Common myeloid progenitor, CD34-positive (primary cell): ENCODE measurements at regions not wholly inside any gene's neighbourhood (a gene's known extent, or its start where the extent isn't known, plus 50 kb on each side); places are given as distances from the start of the nearest gene placed in this dataset.

Experiments
- CTCF ChIA-PET: fragments of 350-600 bp; sonication (Branson Sonifier 250); formaldehyde crosslinking; loops from one replicate; lab custom pipeline; 2021; ENCODE audit warnings: antibody characterized with exemption; lab: Charles Lee
- POLR2A ChIA-PET: fragments of 350-600 bp; sonication (Branson Sonifier 250); formaldehyde crosslinking; loops from one replicate; lab custom pipeline; 2021; ENCODE audit warnings: antibody characterized with exemption; lab: Charles Lee
- DNase-seq, 3 donors: peaks; one replicate each; pipeline versions ENCODE4 v3.0.0 to v3.0.0-alpha.2; 2013
- H3K27ac ChIP-seq, 2 experiments: 1 replicate in 1 of 2; 2 replicates in 1 of 2; pipeline ENCODE4 v1.7.0; 2013; ENCODE audit warnings: inconsistent platforms in 2 of 2, low read length in 2 of 2, mild to moderate bottlenecking in 2 of 2, low read depth in 1 of 2, moderate library complexity in 1 of 2; ENCODE audit not compliant: severe bottlenecking in 2 of 2, insufficient read depth in 1 of 2, poor library complexity in 1 of 2
- H3K27me3 ChIP-seq, 5 experiments: replicated peaks in 2 of 5; 1 replicate in 3 of 5; 2 replicates in 2 of 5; pipeline versions ENCODE4 v1.6.1 to v1.7.0; 2013; ENCODE audit warnings: low read length in 4 of 5, mild to moderate bottlenecking in 2 of 5, moderate library complexity in 2 of 5, inconsistent platforms in 1 of 5; ENCODE audit not compliant: insufficient read depth in 5 of 5, control insufficient read depth in 4 of 5
- H3K36me3 ChIP-seq, 4 experiments: 1 replicate in 2 of 4; 2 replicates in 2 of 4; pipeline versions ENCODE4 v1.6.1 to v1.7.0; 2013; ENCODE audit warnings: low read length in 3 of 4, control low read depth in 1 of 4, mild to moderate bottlenecking in 1 of 4; ENCODE audit not compliant: control insufficient read depth in 4 of 4, insufficient read depth in 4 of 4
- H3K4me1 ChIP-seq, 4 experiments: 1 replicate in 3 of 4; 2 replicates in 1 of 4; pipeline versions ENCODE4 v1.6.1 to v1.7.1; 2013; ENCODE audit warnings: low read length in 3 of 4, mild to moderate bottlenecking in 3 of 4, control low read depth in 1 of 4, inconsistent platforms in 1 of 4, moderate library complexity in 1 of 4; ENCODE audit not compliant: control insufficient read depth in 4 of 4, insufficient read depth in 4 of 4; ENCODE audit errors: control extremely low read depth in 1 of 4
- H3K4me3 ChIP-seq, 7 experiments: 1 replicate in 4 of 7; 2 replicates in 3 of 7; pipeline versions ENCODE4 v1.5.1 to v1.7.0; 2013; ENCODE audit warnings: mild to moderate bottlenecking in 7 of 7, low read length in 6 of 7, moderate library complexity in 6 of 7, inconsistent platforms in 2 of 7, low read depth in 2 of 7, control low read depth in 1 of 7; ENCODE audit not compliant: insufficient read depth in 4 of 7, control insufficient read depth in 1 of 7; ENCODE audit errors: extremely low read depth in 1 of 7
- H3K9me3 ChIP-seq, 5 experiments: 1 replicate in 4 of 5; 2 replicates in 1 of 5; pipeline versions ENCODE4 v1.6.1 to v1.7.1; 2013; ENCODE audit warnings: low read length in 4 of 5, mild to moderate bottlenecking in 2 of 5, inconsistent platforms in 1 of 5, low read depth in 1 of 5, moderate library complexity in 1 of 5; ENCODE audit not compliant: control insufficient read depth in 4 of 5, insufficient read depth in 2 of 5; ENCODE audit errors: control extremely low read depth in 1 of 5
- WGBS: methylation state at CpG from one replicate; pipeline ENCODE4 v1.1.5; 2013; ENCODE audit not compliant: insufficient coverage; 5-methylcytosine and 5-hydroxymethylcytosine counted together

DNA sequence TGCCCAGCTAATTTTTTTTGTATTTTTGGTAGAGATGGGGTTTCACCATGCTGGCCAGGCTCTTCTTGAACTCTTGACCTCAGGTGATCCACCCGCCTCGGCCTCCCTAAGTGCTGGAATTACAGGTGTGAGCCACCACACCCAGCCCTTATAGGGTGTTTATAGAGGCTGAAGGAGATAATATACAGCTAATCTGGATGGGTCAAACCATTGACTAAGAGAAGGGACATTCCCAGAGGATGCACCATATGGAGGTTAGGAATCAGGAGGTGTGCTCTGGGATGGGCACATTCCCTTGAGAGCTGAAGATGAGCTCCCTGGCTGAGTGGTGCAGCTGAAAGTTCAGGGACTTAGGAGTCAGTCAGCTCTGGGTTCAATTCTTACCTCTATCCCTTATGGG, 68.3 kb upstream of the SHISA3 start:
- Histone ChIP-seq H3K27me3 (peaks cover 0 to 2% (median 0%) of the 10 kb centered on the region in 5 experiments), H3K4me1 (no peaks in the 10 kb centered on the region), H3K36me3 (no peaks in the 10 kb centered on the region), H3K4me3 (no peak overlapping the region), H3K27ac (no peak overlapping the region), H3K9me3 (no peaks in the 10 kb centered on the region)
- ChIA-PET CTCF (no interaction called here), POLR2A (no interaction called here)
- DNase-seq = no peak
- no CpG with 5 or more reads among the region's 2 CpGs for WGBS

GRCh38 chr4:42329421-42329820, 67.9 kb upstream of the SHISA3 start:
- Histone ChIP-seq H3K4me1 (no peaks in the 10 kb centered on the region), H3K27ac (no peak overlapping the region), H3K36me3 (no peaks in the 10 kb centered on the region), H3K4me3 (no peak overlapping the region), H3K9me3 (no peaks in the 10 kb centered on the region), H3K27me3 (peaks cover 0 to 2% (median 0%) of the 10 kb centered on the region in 5 experiments)
- no peak for DNase-seq
- no CpG with 5 or more reads among the region's 3 CpGs for WGBS
- ChIA-PET POLR2A (interaction anchor here (0.6 kb wide), 1 partner anchor 98 kb away, joined by 6 read pairs; no protein-coding TSS in a partner anchor), CTCF (no interaction called here)

DNA sequence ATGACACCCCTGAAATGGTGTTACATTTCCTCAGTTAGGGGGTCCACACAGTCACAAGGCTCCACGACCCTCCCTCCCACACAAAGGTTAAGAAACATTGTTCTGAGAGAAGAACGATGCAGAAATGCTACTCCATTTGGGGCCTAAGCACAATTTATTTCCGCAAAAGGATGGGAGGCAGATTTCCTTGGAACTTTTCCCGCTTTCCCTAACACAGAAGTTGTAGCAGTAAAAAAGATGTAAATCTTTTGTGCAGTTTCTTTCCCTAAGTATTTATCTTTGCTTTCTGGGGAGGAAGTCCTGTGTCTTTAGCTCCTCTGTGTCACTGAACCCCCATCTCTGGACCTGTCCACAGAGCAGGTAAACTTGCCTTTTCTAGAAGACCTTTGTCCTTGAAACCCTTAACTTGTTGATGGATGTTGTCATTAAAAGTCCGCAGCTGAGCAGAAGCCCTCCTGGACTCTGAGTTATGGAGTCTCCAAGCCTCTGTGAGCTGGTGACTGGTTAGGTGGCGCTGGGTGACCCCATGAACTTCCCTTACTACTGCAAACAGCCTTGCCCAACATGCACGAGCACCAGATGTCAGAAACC, 67.2 kb upstream of the SHISA3 start:
- 96% methylated on average over 3 of the region's 7 CpGs for WGBS
- H3K4me3 ChIP-seq = no peak overlapping the region
- H3K9me3 ChIP-seq = no peaks in the 10 kb centered on the region
- H3K27ac ChIP-seq = no peak overlapping the region
- no peaks in the 10 kb centered on the region for H3K4me1 ChIP-seq
- DNase-seq = no peak
- ChIA-PET CTCF (no interaction called here), POLR2A (interaction anchor here (0.6 kb wide), 1 partner anchor 99 kb away, joined by 6 read pairs; no protein-coding TSS in a partner anchor)
- H3K36me3 ChIP-seq = no peaks in the 10 kb centered on the region
- H3K27me3 ChIP-seq = peaks cover 0 to 2% (median 0%) of the 10 kb centered on the region in 5 experiments

- 100% methylated on average over 1 of the region's 1 CpG for WGBS
- no peak overlapping the region for H3K4me3 ChIP-seq
- ChIA-PET CTCF (no interaction called here), POLR2A (no interaction called here)
- H3K4me1 ChIP-seq = no peaks in the 10 kb centered on the region
- no peak overlapping the region for H3K27ac ChIP-seq
- H3K36me3 ChIP-seq = no peaks in the 10 kb centered on the region
- no peaks in the 10 kb centered on the region for H3K9me3 ChIP-seq
- peaks cover 0 to 2% (median 0%) of the 10 kb centered on the region in 5 experiments for H3K27me3 ChIP-seq
- no peak for DNase-seq
Observed at GRCh38 chr4:42331040-42331439, 66.2 kb upstream of the SHISA3 start.

- Histone ChIP-seq H3K4me1 (no peaks in the 10 kb centered on the region), H3K4me3 (no peak overlapping the region), H3K9me3 (no peaks in the 10 kb centered on the region), H3K27ac (no peak overlapping the region), H3K36me3 (no peaks in the 10 kb centered on the region), H3K27me3 (peaks cover 0 to 2% (median 0%) of the 10 kb centered on the region in 5 experiments)
- WGBS = 100% methylated on average over 5 of the region's 6 CpGs
- POLR2A ChIA-PET = no interaction called here
- CTCF ChIA-PET = no interaction called here
- DNase-seq = no peak
Observed at GRCh38 chr4:42331914-42332368, 65.3 kb upstream of the SHISA3 start.

DNA sequence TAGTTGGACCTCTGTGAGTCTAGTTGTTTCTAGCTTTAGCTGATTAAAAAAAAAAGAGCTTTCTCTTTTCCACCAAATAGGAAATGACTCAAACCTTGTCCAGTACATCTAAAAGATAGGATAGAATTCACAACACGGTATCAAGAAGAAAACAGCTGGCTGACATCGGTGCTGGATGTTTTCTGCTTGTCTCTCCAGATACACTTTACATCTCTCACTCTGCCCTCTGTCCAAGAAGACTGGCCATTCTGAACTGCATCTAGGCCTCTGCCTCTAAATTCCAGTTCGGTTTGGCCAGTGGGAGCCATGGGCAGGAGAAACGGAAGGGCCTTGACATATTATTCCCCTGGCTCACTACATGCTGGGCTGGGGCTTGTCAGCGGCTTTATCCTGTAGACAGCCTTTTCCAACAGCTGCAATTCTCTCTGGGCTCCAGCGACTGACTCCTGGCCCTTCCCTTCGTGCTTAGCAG, 57.3 kb upstream of the SHISA3 start:
- ChIA-PET POLR2A (no interaction called here), CTCF (no interaction called here)
- Histone ChIP-seq H3K4me3 (no peak overlapping the region), H3K27ac (no peak overlapping the region), H3K4me1 (no peaks in the 10 kb centered on the region), H3K27me3 (peaks cover 0 to 7% (median 0%) of the 10 kb centered on the region in 5 experiments), H3K36me3 (no peaks in the 10 kb centered on the region), H3K9me3 (no peaks in the 10 kb centered on the region)
- WGBS = 87% methylated on average over 7 of the region's 7 CpGs
- DNase-seq = no peak

- Histone ChIP-seq H3K27me3 (peaks cover 0 to 7% (median 0%) of the 10 kb centered on the region in 5 experiments), H3K9me3 (no peaks in the 10 kb centered on the region), H3K4me1 (no peaks in the 10 kb centered on the region), H3K27ac (no peak overlapping the region), H3K36me3 (no peaks in the 10 kb centered on the region), H3K4me3 (no peak overlapping the region)
- CTCF ChIA-PET = interaction anchor here (0.6 kb wide), 1 partner anchor 28 kb away, joined by 4 read pairs; no protein-coding TSS in a partner anchor
- POLR2A ChIA-PET = no interaction called here
- 92% methylated on average over 1 of the region's 4 CpGs for WGBS
- no peak for DNase-seq
Observed at GRCh38 chr4:42341518-42342026, 55.7 kb upstream of the SHISA3 start.
